Stimulated activated CD8-positive, alpha-beta memory T cell treated with anti-CD3 and anti-CD28 coated beads, Interleukin-7, amount 100 ng/mL, for 48 hours (primary cell): ENCODE measurements at regions not wholly inside any gene's neighbourhood (a gene's known extent, or its start where the extent isn't known, plus 50 kb on each side); places are given as distances from the start of the nearest gene placed in this dataset.

Experiments used
- DNase-seq, 2 donors: peaks; one replicate each; pipeline ENCODE4 v3.0.0-alpha.2; 2020; ENCODE audit warnings: low read depth in 1 of 2; ENCODE audit errors: extremely low read depth in 1 of 2

DNA sequence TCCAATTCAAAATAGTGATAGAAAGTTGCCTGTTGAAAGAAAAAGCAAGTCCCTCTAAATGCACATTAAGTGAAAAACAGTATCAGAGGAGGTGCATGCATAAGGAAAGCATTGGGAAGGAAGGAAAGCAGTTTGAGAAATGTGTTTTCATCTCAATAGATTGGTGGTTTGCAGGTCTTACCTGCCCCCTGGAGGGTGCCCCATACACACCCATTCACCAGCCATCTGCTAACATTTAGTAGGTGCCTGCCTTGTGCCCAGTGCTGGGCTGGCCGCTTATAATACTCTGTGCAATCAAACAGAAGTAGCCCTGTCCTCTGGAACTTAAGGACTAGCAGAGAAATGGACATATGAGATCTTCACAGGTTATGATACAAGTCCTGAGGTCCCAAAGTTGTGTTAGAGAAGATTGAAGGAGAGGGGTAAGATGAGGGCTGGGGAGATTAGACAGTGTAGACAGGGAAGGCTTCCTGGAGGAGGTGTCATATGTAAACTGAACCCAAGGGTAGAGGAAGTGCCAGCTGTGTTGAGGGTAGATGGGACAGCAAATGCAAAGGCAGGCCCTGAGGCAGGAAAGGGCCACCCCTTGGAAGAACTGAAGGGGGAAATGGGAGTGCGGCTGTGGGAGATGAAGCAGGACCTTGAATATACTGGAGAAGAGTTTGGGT lies 184.2 kb downstream of the MN1 start:
- DNase-seq: no peak

DNA sequence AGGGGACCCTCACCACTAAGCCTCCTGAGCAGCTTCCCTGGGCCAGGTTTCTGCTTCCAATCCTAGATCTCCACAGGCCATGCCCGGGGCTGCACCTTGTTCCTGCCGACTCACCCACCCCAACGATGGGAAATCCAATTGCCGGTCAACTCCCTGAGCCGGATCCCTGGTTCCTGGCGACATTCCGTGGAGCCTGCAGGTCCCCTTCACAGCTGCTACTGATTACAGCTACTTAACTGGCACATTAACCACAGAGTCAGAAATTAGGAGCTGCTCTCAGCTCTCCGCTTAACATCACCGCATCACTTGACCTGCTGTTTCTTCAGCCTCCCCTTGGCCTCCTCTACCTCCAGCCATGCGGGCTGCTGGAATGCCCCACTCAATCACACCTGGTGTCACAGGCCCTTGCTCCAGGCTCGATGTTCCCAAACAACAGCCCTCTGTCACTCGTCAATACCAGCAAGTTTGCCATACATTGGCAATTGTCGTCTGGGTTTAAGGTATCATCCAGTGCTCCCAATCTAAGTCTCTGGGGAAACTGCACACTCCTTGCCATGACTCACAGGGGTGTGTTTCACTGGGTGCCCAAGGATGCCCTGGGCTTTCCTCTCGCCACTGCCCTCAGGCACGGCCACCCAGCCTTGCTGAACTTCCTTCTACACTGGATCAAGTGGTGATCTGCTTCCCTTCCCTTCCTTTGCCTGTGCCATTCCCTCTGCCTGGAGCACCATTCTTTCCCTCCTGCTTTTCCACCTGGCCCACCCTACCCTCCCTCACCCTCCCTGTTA lies 181.0 kb downstream of the MN1 start:
- DNase-seq: no peak

DNA sequence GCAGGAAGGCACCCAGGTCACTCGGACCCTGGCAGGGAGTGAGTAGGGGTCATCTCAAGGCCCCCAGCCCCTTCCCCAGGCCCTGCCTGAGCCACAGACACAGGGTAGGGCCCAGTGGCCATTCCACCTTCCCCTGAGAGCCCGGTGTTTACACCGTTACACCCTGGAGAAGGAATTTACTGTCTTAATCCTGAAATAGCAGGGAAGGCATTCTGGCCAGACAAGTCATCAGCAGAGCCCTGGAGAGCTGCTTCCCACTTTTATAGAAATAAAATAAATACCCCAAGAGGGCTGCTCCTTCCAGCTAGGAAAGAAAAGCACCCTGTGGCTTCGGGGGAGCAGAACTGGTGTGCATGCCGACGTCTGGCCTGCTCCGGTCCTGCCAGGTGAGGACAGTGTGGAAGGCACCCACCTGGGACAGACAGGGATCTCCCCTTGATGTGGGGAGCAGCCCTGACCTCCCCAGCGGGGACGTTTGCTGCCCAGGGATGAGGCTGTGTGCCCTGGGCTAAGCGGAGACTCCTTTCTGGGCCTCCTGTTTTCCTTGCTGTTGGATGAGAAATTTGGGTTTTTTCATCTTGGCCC lies 180.0 kb downstream of the MN1 start:
- no peak for DNase-seq

DNA sequence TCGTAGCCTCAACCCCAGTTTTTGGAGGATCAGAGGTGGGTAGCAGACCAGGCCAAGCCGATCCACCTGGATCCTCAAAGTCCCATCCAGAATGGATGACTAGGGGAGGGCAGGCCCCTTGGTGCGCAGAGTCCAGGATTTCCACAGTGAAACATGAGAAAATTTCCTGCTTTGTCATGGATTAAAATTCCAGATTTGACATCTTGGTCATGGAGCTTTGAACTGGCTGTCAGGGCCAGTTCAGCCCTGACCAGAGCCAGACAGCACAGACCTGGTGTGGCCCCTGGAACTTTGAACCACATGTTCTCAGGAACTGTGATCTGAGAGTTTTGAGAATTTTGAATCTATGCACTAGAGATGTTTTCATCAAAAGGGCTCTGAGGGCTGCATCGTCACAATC lies 177.5 kb downstream of the MN1 start:
- no peak for DNase-seq

DNA sequence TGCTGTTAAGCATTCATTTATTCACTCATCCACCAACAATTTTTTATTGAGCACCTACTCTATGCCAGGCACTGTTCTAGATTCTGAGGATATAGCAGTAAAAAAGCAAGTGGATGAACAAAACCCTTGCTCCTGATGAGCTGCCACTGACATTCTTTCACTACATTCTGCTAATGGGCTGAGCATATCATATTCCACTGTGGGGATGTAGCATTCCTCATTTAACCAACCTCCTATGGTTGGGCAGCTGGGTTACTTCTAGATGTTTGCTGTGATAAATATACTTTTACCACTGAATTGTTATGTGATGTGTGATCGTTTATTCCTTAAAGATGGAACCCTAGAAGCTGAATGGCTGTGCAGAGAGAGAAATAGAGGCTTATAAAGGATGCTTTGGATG lies 176.9 kb downstream of the MN1 start:
- DNase-seq: no peak

DNA sequence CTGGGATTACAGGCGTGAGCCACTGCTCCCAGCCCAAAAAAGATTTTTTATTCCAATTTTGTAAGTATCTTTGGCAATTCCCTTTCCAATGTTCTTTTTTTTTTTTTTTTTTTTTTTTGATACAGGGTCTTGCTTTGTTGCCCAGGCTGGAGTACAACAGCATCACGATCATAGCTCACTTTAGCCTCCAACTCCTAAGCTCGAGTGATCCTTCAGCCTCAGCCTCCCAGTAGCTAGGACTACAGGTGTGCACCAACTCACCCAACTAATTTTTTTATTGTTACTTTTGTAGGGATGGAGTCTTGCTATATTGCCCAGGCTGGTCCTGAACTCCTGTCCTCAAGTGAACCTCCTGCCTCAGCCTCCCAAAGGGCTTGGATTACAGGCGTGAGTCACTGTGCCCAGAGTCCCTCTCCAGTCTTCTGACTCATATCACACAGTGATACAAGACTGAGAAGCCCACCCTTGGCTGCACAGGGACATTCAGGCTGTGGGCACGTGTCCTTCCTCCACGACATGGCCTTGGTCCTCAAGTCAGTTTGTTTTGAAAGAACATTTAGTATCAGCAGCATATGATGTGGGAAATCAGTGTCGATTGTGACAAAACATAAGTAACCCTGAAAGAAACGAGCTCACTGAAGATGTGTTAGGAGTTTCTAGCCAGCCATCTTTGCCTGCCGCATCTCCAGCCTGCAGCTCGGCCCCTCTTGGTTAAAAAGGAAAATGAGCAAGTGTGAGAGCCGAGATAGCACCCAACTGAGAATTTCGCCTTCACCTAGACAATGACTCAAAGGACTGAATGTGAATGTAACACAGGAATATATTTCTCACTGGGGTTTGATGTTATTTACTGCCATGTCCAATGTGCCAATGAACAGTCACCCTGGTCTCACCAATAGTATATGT lies 175.5 kb downstream of the MN1 start:
- no peak for DNase-seq

DNA sequence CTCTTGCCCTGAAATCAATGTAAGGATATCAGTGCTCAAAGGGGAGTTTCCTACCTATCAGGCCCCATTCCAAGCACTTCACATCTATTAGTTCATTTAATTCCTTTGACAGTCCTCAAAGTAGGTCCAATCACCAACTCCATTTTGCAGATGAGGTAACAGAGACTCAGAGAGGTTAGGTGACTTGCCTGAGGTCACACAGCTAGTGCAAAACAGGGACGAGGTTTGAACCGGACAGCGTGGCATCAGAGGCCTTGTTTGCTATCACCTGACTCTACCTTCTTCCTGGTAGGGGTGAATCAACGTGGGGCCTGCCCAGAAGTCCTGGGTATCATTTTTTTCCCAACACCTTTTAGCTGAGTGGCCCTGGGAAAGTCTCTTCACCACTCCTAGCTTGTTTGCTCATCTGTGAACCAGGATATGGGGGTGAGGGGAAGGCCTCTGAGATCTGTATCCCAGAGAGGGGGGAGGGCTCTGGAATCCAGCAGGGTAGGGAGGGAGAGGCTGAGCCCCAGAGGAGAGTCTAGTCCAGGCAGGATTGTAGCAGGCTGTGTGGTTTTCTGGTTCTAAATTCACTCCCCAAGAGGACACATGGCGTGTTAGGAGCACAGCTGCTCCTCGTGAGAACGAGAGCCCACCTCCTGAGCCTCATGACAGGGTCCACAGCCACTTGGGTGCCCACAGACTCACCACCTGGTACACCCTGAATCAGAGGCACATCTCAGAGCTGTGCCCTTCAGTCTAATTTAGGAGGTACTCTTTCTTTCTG lies 174.7 kb downstream of the MN1 start:
- no peak for DNase-seq

DNA sequence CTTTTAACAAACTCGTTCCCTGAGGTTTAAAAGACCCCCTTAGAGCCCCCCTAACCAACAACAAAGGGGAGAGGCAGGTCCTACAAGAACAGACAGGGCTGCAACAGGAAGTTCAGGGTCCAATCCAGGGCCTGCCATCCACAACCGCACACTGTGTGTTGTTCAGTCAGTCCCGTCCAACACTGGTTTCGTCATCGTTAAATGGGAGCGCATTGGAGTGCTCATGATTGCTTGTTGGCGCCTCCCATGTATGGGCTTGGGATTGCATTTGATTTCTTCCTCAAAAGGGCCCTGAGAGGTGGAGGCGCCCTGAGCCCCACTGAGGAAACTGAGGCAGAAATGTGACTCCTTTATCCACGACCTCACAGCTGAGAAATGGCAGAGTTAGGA lies 174.1 kb downstream of the MN1 start:
- no peak for DNase-seq

DNA sequence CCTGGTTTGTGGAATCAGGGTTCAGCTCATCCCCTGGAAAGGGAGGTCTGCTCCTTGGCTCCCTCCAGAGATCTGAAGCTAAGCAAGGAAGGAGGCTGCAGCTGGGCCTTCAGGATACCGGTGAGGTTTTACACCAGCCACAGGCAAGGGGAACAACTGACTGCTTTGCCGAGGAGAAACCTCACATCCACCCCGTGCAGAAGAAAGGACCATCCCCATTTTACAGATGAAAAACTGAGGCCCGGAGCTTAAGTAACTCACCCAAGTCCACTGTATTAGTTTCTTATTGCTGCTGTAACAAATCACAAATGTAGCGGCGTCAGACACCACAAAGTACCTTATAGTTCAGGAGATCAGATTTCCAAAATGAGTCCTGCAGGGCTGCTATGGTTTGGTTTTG lies 173.7 kb downstream of the MN1 start:
- DNase-seq: no peak

DNA sequence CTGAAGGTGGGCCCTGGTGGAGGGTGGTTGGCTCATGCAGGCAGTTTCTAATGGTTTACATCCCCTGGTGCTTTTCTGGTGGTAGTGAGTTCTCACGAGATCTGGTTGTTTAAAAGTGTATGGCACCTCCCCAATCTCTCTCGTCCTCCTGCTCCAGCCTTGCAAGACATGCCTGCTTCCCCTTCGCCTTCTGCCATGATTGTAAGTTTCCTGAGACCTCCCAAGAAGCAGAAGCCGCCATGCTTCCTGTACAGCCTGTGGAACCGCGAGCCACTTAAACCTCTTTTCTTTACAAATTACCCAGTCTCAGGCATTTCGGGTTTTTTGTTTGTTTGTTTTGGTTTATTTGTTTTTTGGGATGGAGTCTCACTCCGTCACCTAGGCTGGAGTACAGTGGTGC lies 173.2 kb downstream of the MN1 start:
- DNase-seq: no peak

DNA sequence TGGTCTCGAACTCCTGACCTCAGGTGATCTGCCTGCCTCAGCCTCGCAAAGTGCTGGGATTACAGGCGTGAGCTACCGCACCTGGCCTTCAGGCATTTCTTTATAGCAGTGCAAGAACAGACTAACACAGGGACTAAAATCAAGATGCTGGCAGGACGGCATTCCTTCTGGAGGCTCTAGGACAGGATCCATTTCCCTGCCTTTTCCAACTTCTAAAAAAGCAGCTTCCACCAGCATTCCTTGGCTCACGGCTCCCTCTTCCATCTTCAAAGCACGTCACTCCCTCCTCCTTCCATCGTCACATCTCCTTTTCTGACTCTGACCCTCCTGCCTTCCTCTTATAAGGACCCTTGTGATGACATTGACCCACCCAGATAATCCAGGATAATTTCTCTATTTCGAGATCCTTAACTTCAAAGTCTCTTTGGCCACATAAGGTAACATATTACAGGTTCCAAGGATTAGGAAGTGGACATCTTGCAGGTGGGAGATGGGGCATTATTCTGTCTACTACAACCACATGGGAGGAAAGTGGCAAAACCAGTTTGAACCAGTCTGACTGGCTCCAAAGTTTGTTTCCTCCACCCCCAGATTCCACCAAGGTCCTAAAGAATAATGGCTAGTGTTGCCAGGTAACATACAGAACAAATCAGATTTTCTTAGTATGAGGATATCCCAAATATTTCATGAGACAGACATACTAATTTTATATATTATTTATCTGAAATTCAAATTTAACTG lies 172.5 kb downstream of the MN1 start:
- DNase-seq: no peak

DNA sequence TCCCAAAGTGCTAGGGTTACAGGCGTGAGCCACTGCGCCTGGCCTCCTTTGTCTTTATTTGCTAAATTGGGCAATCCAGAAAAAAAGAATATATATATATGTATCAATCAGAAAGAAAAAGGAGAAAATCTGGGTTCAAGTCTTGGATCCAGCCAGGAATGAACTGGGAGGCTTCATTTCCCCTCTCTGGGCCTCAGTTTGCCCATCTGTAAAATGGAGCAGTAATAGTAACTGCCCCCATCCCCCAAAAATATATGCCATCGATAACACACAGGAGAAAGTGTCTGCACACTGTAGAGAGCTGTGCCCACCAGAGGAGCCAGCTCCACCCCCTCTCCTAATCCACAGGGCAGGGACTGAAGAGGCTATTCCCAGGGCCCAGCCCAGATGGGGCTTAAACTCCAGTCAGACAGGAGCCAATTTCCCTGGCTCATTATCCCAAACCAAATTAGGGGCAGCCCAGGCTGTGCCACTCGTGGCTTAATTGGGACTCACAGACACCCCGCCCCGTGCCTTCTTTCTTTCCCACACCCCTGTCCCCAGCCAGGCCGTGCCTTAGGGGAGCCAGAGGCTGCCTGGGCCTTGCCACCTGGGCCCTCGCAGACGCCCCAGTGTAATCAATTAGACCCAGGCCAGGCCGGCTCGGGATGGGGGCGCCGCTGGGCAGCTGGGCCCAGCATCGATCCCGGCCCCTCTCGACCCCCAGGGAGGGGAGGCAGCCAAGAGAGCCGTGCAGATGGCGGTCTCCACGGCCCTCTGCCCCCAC lies 171.5 kb downstream of the MN1 start:
- DNase-seq: no peak

DNA sequence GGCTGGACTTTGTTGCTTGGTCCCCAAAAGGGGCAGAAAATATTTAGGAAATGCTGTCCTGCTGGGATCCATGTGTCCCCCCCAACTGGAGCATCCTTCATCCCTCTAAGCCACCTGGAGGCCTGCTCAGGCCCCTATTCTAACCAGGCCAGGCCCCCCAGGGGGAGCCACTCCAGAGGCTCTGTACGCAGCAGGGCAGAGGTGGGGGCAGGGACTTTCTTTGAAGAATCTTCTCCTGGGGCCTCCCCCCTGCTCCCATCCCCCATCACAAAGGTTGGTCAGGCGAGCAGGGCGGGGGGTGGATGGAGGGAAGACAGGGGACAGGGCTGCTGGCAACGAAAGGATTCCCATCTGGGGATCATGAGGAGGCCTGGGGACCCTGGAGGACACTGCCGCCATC lies 170.8 kb downstream of the MN1 start:
- DNase-seq: no peak

DNA sequence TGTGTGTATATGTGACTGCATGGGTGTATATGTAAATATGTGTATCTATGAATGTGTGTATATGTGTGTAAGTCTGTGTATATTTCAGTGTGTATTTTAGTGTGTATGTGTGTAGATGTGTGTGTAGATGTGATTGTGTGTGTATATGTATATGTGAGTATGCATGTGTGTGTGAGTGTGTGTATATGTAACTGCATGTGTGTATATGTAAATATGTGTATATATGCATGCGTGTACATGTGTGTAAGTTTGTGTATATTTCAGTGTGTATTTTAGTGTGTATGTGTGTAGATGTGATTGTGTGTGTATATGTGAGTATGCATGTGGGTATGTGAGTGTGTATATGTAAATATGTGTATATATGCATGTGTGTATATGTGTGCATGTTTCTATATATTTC lies 169.9 kb downstream of the MN1 start:
- no peak for DNase-seq

DNA sequence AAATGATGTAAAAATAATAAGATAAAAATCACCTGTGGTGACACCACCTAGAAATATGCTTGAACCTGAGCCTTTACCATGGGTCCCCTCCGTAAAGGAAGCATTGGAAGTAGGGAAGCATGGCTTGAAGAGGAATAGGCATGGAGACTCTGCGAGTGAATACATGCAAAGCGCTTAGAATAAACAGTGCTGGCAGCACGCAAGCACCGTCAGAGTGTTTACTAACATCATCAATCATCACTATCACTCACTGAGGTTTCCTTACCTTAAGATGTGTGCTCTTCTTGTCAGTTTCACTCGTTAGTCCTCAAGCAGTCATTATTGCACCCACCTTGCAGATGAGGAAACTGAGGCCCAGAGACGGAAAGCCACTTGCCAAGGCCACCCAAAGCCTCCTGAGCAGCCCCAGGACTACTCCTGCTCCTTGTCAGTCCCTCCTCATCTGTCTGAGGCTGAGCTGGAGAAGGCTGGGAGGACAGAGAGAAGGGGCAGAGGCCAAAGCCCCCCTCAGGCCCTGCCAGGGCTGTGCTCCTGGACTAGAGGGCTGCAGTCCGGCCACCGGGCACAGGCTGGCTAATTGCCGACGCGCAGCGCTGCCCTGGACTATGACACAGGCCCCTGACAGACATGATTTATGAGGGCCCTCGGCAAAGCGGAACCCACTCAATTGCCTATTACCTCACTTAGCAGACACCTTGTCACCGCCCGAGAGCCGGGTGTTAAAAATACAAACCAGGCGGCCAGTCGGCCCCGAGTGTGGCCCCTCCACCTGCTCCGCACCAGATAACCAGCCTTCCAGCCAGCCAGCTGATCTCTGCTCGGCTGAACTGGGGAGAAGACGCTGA lies 168.9 kb downstream of the MN1 start:
- no peak for DNase-seq

DNA sequence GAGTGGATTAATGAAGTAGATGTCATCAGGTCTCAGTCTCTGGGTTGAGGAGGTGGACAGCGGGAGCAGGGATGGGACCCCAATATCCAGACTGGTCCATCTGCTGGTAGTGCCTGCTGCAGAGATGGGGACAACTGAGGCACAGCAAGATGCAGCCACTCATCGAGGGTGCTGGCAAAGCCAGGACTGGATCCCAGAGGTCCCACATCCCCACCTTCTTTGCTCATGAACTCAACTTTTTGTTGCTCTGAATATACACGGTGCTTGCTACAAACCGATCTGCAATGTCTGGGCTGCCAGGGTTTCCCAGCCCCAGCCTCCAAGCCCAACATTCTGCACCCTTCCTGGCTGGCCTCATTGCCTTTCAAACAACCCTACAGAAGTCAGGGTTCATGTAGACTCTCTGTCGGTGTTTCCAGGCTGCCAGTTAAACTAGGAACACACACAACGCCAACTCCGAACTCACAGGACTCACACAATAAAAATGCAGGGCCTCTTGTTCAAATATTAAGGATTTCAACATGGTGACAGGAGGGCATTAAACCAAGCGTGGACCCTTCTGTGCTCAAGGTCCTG lies 168.2 kb downstream of the MN1 start:
- no peak for DNase-seq

DNA sequence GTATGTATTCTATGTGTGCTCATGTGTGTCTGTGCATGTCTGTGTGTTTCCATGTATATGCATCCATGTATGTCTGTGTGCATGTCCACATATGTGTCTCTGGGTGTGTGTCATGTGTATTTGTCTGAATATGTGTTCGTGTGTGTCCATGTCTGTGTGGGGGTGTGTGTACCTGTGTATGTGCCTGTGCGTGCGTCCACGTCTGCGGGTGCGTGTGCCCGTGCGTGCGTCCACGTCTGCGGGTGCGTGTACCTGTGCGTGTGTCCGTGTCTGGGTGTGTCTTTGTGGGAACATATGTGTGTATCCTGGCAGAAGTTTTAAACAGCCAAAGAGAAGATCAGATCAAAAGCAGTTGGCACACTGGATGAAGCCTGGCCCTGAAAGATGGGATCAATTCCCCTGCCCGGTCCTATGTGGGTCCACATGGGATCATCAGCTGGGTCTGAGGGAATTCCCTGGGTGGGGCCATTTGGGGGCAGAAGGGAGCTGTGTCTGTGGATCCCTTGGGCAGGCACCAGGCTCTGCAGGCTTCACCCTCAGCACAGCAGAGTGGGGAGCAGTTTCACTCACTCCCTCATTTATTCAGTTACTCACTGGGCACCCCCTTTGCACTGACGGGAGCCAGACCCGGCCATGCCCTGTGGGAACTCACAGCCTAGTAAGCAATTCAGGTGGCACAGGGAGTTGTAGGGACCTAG lies 167.4 kb downstream of the MN1 start:
- no peak for DNase-seq
